ENCODE measurements at regions not wholly inside any gene's neighbourhood (a gene's known extent, or its start where the extent isn't known, plus 50 kb on each side); places are given as distances from the start of the nearest gene placed in this dataset.

- DNase-seq (ENCODE audit: low read depth in 2 of 2): no peak
These were observed 331.2 kb upstream of the TBL1XR1 start for GRCh38 chr3:177528306-177529070.

GRCh38 chr3:177529071-177529550 lies 331.8 kb upstream of the TBL1XR1 start:
- no peak for DNase-seq (ENCODE audit: low read depth in 2 of 2)

GRCh38 chr3:177529716-177530335 lies 332.5 kb upstream of the TBL1XR1 start:
- no peak for DNase-seq (ENCODE audit: low read depth in 2 of 2)

- DNase-seq (ENCODE audit: low read depth in 2 of 2): no peak
These were observed 333.6 kb upstream of the TBL1XR1 start for GRCh38 chr3:177530908-177531307.

- no peak for DNase-seq (ENCODE audit: low read depth in 2 of 2)
These were observed 339.6 kb upstream of the TBL1XR1 start for GRCh38 chr3:177536873-177537272.

- peak in 1 of 2 donors; percentile 1 for DNase-seq (ENCODE audit: low read depth in 2 of 2)
These were observed 340.3 kb upstream of the TBL1XR1 start for GRCh38 chr3:177537612-177538011.

GRCh38 chr3:177538048-177538749 lies 340.9 kb upstream of the TBL1XR1 start:
- peak; percentile 28 to 71 for DNase-seq (ENCODE audit: low read depth in 2 of 2)

GRCh38 chr3:177538750-177539730 lies 341.8 kb upstream of the TBL1XR1 start:
- DNase-seq (ENCODE audit: low read depth in 2 of 2): peak; percentile 47 to 78

GRCh38 chr3:177541541-177541940 lies 344.3 kb upstream of the TBL1XR1 start:
- DNase-seq (ENCODE audit: low read depth in 2 of 2): no peak

GRCh38 chr3:177545964-177546363 lies 348.7 kb upstream of the TBL1XR1 start:
- no peak for DNase-seq (ENCODE audit: low read depth in 2 of 2)

- DNase-seq (ENCODE audit: low read depth in 2 of 2): no peak
These were observed 350.5 kb upstream of the TBL1XR1 start for GRCh38 chr3:177547711-177548350.

GRCh38 chr3:177550667-177551066 lies 353.4 kb upstream of the TBL1XR1 start:
- DNase-seq (ENCODE audit: low read depth in 2 of 2): no peak

GRCh38 chr3:177551431-177551836 lies 354.2 kb upstream of the TBL1XR1 start:
- DNase-seq (ENCODE audit: low read depth in 2 of 2): no peak

GRCh38 chr3:177552051-177552450 lies 354.8 kb upstream of the TBL1XR1 start:
- no peak for DNase-seq (ENCODE audit: low read depth in 2 of 2)

- DNase-seq (ENCODE audit: low read depth in 2 of 2): no peak
These were observed 355.7 kb upstream of the TBL1XR1 start for GRCh38 chr3:177553012-177553411.

- DNase-seq (ENCODE audit: low read depth in 2 of 2): no peak
These were observed 356.3 kb upstream of the TBL1XR1 start for GRCh38 chr3:177553579-177553978.

- DNase-seq (ENCODE audit: low read depth in 2 of 2): peak in 1 of 2 donors; percentile 27
These were observed 357.8 kb upstream of the TBL1XR1 start for GRCh38 chr3:177554895-177555759.

- no peak for DNase-seq (ENCODE audit: low read depth in 2 of 2)
These were observed 360.3 kb upstream of the TBL1XR1 start for GRCh38 chr3:177557548-177557947.

GRCh38 chr3:177561365-177561764 lies 364.1 kb upstream of the TBL1XR1 start:
- DNase-seq (ENCODE audit: low read depth in 2 of 2): no peak

Measured in lung microvascular endothelial cell (primary cell).